GM20000 (cell line): ENCODE measurements at regions not wholly inside any gene's neighbourhood (a gene's known extent, or its start where the extent isn't known, plus 50 kb on each side); places are given as distances from the start of the nearest gene placed in this dataset.

Experiments used
- DNase-seq: peaks from one replicate; pipeline ENCODE4 v3.0.0; 2012; ENCODE audit warnings: low spot score
- CTCF ChIP-seq: IDR thresholded peaks from 2 replicates; pipeline ENCODE4 v1.5.1; 2012; ENCODE audit warnings: mild to moderate bottlenecking, control low read depth; ENCODE audit errors: extremely low read depth, missing control alignments

- no peak for TF ChIP-seq CTCF
- no peak for DNase-seq
These were observed 78.9 kb downstream of the FOXL3 start for GRCh38 chr7:368651-369475.

- TF ChIP-seq CTCF = no peak
- no peak for DNase-seq
These were observed 79.7 kb downstream of the FOXL3 start for GRCh38 chr7:369476-370258.

GRCh38 chr7:370259-370625, 80.3 kb downstream of the FOXL3 start:
- TF ChIP-seq CTCF = no peak
- DNase-seq = no peak

GRCh38 chr7:370775-371118, 80.8 kb downstream of the FOXL3 start:
- no peak for DNase-seq
- TF ChIP-seq CTCF = no peak

- TF ChIP-seq CTCF = no peak
- DNase-seq = no peak
These were observed 81.3 kb downstream of the FOXL3 start for GRCh38 chr7:371119-371778.

- TF ChIP-seq CTCF = no peak
- no peak for DNase-seq
These were observed 82.0 kb downstream of the FOXL3 start for GRCh38 chr7:371779-372545.
